GM12891 (cell line): ENCODE measurements at regions not wholly inside any gene's neighbourhood (a gene's known extent, or its start where the extent isn't known, plus 50 kb on each side); places are given as distances from the start of the nearest gene placed in this dataset.

Source experiments
- POLR2A ChIP-seq: IDR thresholded peaks from 2 replicates; pipeline ENCODE4 v1.6.1; 2011; ENCODE audit warnings: low read depth, low read length, control low read depth
- POLR2AphosphoS5 ChIP-seq: IDR thresholded peaks from 2 replicates; pipeline ENCODE4 v1.6.1; 2011; ENCODE audit warnings: low read depth, low read length, control low read depth
- POU2F2 ChIP-seq: IDR thresholded peaks from 2 replicates; pipeline ENCODE4 v1.6.1; 2011; ENCODE audit warnings: low read depth, mild to moderate bottlenecking, control low read depth, low read length, moderate library complexity
- SPI1 ChIP-seq: IDR thresholded peaks from 2 replicates; pipeline ENCODE4 v1.6.1; 2011; ENCODE audit warnings: low read depth, low read length, control low read depth
- TAF1 ChIP-seq: IDR thresholded peaks from 2 replicates; pipeline ENCODE4 v1.6.1; 2011; ENCODE audit warnings: low read depth, low read length, control low read depth

DNA sequence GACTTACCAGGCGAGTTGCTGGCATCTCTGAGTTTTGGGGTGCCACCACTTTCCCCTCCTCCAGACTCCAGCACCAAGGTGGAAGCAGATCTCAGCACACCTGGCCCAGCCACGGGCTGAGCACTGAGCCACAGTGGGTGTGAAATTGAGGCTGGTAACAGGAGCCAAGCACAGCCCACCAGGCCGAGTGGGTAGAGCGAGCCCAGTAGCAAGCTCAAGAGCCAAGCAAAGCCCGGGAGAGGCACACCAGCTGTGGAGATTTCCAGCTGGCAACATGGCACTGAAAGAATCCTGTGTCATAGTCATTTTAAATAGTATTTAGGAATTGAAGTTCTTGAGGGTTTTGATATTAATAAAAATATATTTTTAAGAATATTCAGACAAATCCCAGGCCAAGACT is 596.2 kb upstream of the TMEM132C start:
- TF ChIP-seq POLR2A = no peak
- TF ChIP-seq POLR2AphosphoS5 = no peak
- no peak for TF ChIP-seq TAF1
- TF ChIP-seq POU2F2 = no peak
- no peak for TF ChIP-seq SPI1
